H9 (cell line): ENCODE measurements at regions not wholly inside any gene's neighbourhood (a gene's known extent, or its start where the extent isn't known, plus 50 kb on each side); places are given as distances from the start of the nearest gene placed in this dataset.

Experiments
- DNase-seq: peaks from one replicate; pipeline ENCODE4 v3.0.0-alpha.2; 2017
- H2AFZ ChIP-seq: one replicate; pipeline ENCODE4 v1.6.1; 2013; ENCODE audit warnings: mild to moderate bottlenecking, low read length, control low read depth, moderate library complexity
- H2AK5ac ChIP-seq: 2 replicates; pipeline ENCODE4 v1.6.1; 2013; ENCODE audit warnings: low read length, control low read depth, mixed read lengths; ENCODE audit not compliant: insufficient read length
- H2BK120ac ChIP-seq: one replicate; pipeline ENCODE4 v1.6.1; 2013; ENCODE audit warnings: low read depth, mild to moderate bottlenecking, low read length, control low read depth, inconsistent platforms; ENCODE audit not compliant: poor library complexity, severe bottlenecking
- H2BK12ac ChIP-seq: 2 replicates; pipeline ENCODE4 v1.6.1; 2013; ENCODE audit warnings: low read length, control low read depth, mixed read lengths, low read depth; ENCODE audit not compliant: insufficient read length
- H2BK15ac ChIP-seq: 2 replicates; pipeline ENCODE4 v1.6.1; 2013; ENCODE audit warnings: low read depth, low read length, control low read depth
- H2BK20ac ChIP-seq: one replicate; pipeline ENCODE4 v1.6.1; 2013; ENCODE audit warnings: low read depth, mild to moderate bottlenecking, low read length, control low read depth, inconsistent platforms; ENCODE audit not compliant: poor library complexity, severe bottlenecking
- H2BK5ac ChIP-seq: 2 replicates; pipeline ENCODE4 v1.6.1; 2013; ENCODE audit warnings: low read length, control low read depth, mixed read lengths; ENCODE audit not compliant: insufficient read length
- H3K14ac ChIP-seq: 2 replicates; pipeline ENCODE4 v1.6.1; 2013; ENCODE audit warnings: low read length, control low read depth; ENCODE audit not compliant: insufficient read depth
- H3K18ac ChIP-seq: 2 replicates; pipeline ENCODE4 v1.6.1; 2013; ENCODE audit warnings: low read depth, mild to moderate bottlenecking, mixed read lengths, low read length, control low read depth; ENCODE audit not compliant: insufficient read length
- H3K23ac ChIP-seq: 2 replicates; pipeline ENCODE4 v1.6.1; 2013; ENCODE audit warnings: low read length, control low read depth, mixed read lengths, low read depth; ENCODE audit not compliant: insufficient read length
- H3K23me2 ChIP-seq: 2 replicates; pipeline ENCODE4 v1.6.1; 2013; ENCODE audit warnings: low read depth, mild to moderate bottlenecking, mixed read lengths, low read length, control low read depth; ENCODE audit not compliant: insufficient read length, poor library complexity, severe bottlenecking
- H3K27ac ChIP-seq: 2 replicates; pipeline ENCODE4 v1.5.1; 2013; ENCODE audit warnings: low read length, control low read depth, mixed read lengths, low read depth; ENCODE audit not compliant: insufficient read length
- H3K27me3 ChIP-seq: 2 replicates; pipeline ENCODE4 v1.6.1; 2013; ENCODE audit warnings: low read length, control low read depth, inconsistent platforms; ENCODE audit not compliant: insufficient read depth
- H3K4ac ChIP-seq: 2 replicates; pipeline ENCODE4 v1.6.1; 2013; ENCODE audit warnings: low read depth, mild to moderate bottlenecking, control low read depth, inconsistent platforms, low read length, moderate library complexity
- H3K4me1 ChIP-seq: 2 replicates; pipeline ENCODE4 v1.6.1; 2013; ENCODE audit warnings: low read length, control low read depth, inconsistent platforms; ENCODE audit not compliant: insufficient read depth
- H3K4me2 ChIP-seq: 2 replicates; pipeline ENCODE4 v1.6.1; 2013; ENCODE audit warnings: low read length, control low read depth, mixed read lengths; ENCODE audit not compliant: insufficient read length, insufficient read depth
- H3K56ac ChIP-seq: 2 replicates; pipeline ENCODE4 v1.6.1; 2013; ENCODE audit warnings: low read depth, mild to moderate bottlenecking, mixed read lengths, low read length, control low read depth; ENCODE audit not compliant: insufficient read length
- H3K79me1 ChIP-seq: 2 replicates; pipeline ENCODE4 v1.6.1; 2013; ENCODE audit warnings: low read depth, mild to moderate bottlenecking, moderate library complexity, low read length, control low read depth, inconsistent platforms; ENCODE audit not compliant: insufficient read depth, poor library complexity, severe bottlenecking
- H3K79me2 ChIP-seq: 2 replicates; pipeline ENCODE4 v1.6.1; 2013; ENCODE audit warnings: low read length, control low read depth, inconsistent platforms; ENCODE audit not compliant: insufficient read depth
- H3K9ac ChIP-seq: 2 replicates; pipeline ENCODE4 v1.6.1; 2013; ENCODE audit warnings: low read length, control low read depth, mixed read lengths; ENCODE audit not compliant: insufficient read length; ENCODE audit errors: extremely low read depth
- H3K9me3 ChIP-seq: one replicate; pipeline ENCODE4 v1.6.1; 2013; ENCODE audit warnings: low read depth, low read length, inconsistent platforms; ENCODE audit not compliant: control insufficient read depth
- H3T11ph ChIP-seq: one replicate; pipeline ENCODE4 v1.6.1; 2013; ENCODE audit warnings: mild to moderate bottlenecking, low read length, control low read depth, inconsistent platforms
- H4K20me1 ChIP-seq: one replicate; pipeline ENCODE4 v1.6.1; 2013; ENCODE audit not compliant: control insufficient read depth, insufficient read length, insufficient read depth
- H4K5ac ChIP-seq: 2 replicates; pipeline ENCODE4 v1.6.1; 2013; ENCODE audit warnings: low read depth, mild to moderate bottlenecking, mixed read lengths, low read length, control low read depth; ENCODE audit not compliant: insufficient read length
- H4K8ac ChIP-seq: replicated peaks from 2 replicates; pipeline ENCODE4 v1.6.1; 2013; ENCODE audit warnings: low read length, control low read depth, mixed read lengths, low read depth; ENCODE audit not compliant: insufficient read length
- H4K91ac ChIP-seq: 2 replicates; pipeline ENCODE4 v1.6.1; 2013; ENCODE audit warnings: low read depth, mild to moderate bottlenecking, moderate library complexity, mixed read lengths, low read length, control low read depth; ENCODE audit not compliant: insufficient read length
- H3K27ac Mint-ChIP-seq, 3 experiments: 2 replicates in 2 of 3; 3 replicates in 1 of 3; pipeline ENCODE4 v1.8.0; 2020 to 2021; ENCODE audit warnings: mixed read lengths in 3 of 3, mild to moderate bottlenecking in 1 of 3, moderate library complexity in 1 of 3
- H3K27me3 Mint-ChIP-seq: 2 replicates; pipeline ENCODE4 v1.8.0; 2021; ENCODE audit warnings: low read depth, mild to moderate bottlenecking, moderate library complexity, mixed read lengths
- H3K36me3 Mint-ChIP-seq, 3 experiments: 2 replicates in 2 of 3; 3 replicates in 1 of 3; pipeline ENCODE4 v1.8.0; 2020 to 2021; ENCODE audit warnings: low read depth in 3 of 3, mixed read lengths in 3 of 3; ENCODE audit not compliant: insufficient read depth in 1 of 3
- H3K4me1 Mint-ChIP-seq, 2 experiments: 2 replicates each; pipeline ENCODE4 v1.8.0; 2020; ENCODE audit warnings: mixed read lengths in 2 of 2
- H3K4me3 Mint-ChIP-seq, 2 experiments: 2 replicates in 1 of 2; 3 replicates in 1 of 2; pipeline ENCODE4 v1.8.0; 2020 to 2021; ENCODE audit warnings: mild to moderate bottlenecking in 2 of 2, mixed read lengths in 2 of 2, moderate library complexity in 1 of 2
- H3K9me3 Mint-ChIP-seq, 2 experiments: 2 replicates in 1 of 2; 3 replicates in 1 of 2; pipeline ENCODE4 v1.8.0; 2020; ENCODE audit warnings: mild to moderate bottlenecking in 2 of 2, mixed read lengths in 2 of 2, moderate library complexity in 1 of 2
- CTCF ChIP-seq: fragments of 200-600 bp; sonication (generic); conservative IDR thresholded peaks from 3 replicates; pipeline ENCODE4 v1.8.0; 2021; ENCODE audit warnings: antibody characterized with exemption, mild to moderate bottlenecking
- WGBS: extraction: QIAGEN DNeasy Blood & Tissue Kit; methylation state at CpG from one replicate; pipeline ENCODE4 v1.1.7; 2013; ENCODE audit warnings: missing lambda C conversion rate, low lambda C conversion rate, mixed read lengths; ENCODE audit not compliant: insufficient read length; ENCODE audit errors: extremely low coverage; 5-methylcytosine and 5-hydroxymethylcytosine counted together

GRCh38 chr9:78863531-78863930, 566.6 kb downstream of the PSAT1 start:
- DNase-seq = no peak

More at GRCh38 chr9:78863531-78863930, 566.6 kb downstream of the PSAT1 start:
- Histone ChIP-seq H2AFZ (no peak overlapping the region), H3K9me3 (no peaks in the 10 kb centered on the region), H4K8ac (no peak overlapping the region), H3K4me1 (peaks cover 2% of the 10 kb centered on the region; the same call in 1 of the 2 replicates), H2BK15ac (no peak overlapping the region), H3K4ac (no peak overlapping the region), H2BK20ac (no peak overlapping the region), H3K27ac (no peak overlapping the region), H3K27me3 (no peaks in the 10 kb centered on the region), H3K79me1 (no peaks in the 10 kb centered on the region), H3K14ac (no peak overlapping the region), H3K56ac (no peak overlapping the region), H3T11ph (no peak overlapping the region), H2BK12ac (no peak overlapping the region), H2BK5ac (no peak overlapping the region), H3K23ac (no peak overlapping the region), H2BK120ac (no peak overlapping the region), H4K91ac (no peak overlapping the region), H4K5ac (no peak overlapping the region), H2AK5ac (no peak overlapping the region), H3K18ac (no peak overlapping the region), H4K20me1 (no peaks in the 10 kb centered on the region), H3K4me2 (no peak overlapping the region), H3K23me2 (no peaks in the 10 kb centered on the region), H3K79me2 (no peaks in the 10 kb centered on the region), H3K9ac (no peak overlapping the region)
- Mint-ChIP-seq H3K4me1 (peaks cover 7% of the 10 kb centered on the region in 2 experiments), H3K27ac (no peak overlapping the region), H3K9me3 (no peaks in the 10 kb centered on the region), H3K27me3 (no peaks in the 10 kb centered on the region), H3K36me3 (no peaks in the 10 kb centered on the region), H3K4me3 (no peak overlapping the region)
- TF ChIP-seq CTCF = no peak
- WGBS = no CpG with 5 or more reads among the region's 4 CpGs
